Muscle of back (tissue), 3 donors: ENCODE measurements at regions not wholly inside any gene's neighbourhood (a gene's known extent, or its start where the extent isn't known, plus 50 kb on each side); places are given as distances from the start of the nearest gene placed in this dataset.
"Not testable (repeated sequence)": the region's sequence is repeated elsewhere in the genome, so short reads cannot be mapped to it uniquely, and the experiment has no call there.

ENCODE experiments used
- DNase-seq, 3 donors: peaks; one replicate each; pipeline versions ENCODE4 v3.0.0 to v3.0.0-alpha.2; 2013

GRCh38 chr13:22814433-22814832, 366.3 kb upstream of the SGCG start:
- DNase-seq = not testable (repeated sequence)

DNA sequence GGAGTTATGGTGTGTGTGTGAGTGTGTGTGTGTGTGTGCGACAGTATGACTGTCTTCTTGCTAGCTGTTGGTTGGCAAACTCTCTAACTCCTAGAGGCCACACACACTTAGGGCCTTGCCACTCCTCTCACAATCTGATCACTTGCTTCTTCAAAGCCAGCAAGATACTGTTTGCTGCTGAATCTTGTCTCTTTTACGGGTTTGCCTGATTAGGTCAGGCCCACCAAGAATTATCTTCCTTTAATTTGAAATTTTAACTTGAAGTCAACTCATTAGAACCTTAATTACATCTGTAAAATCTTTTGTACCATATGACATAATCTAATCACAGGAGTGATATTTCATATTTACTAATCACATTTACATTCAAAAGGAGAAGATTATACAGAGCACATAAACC, 359.2 kb upstream of the SGCG start:
- no peak for DNase-seq

DNA sequence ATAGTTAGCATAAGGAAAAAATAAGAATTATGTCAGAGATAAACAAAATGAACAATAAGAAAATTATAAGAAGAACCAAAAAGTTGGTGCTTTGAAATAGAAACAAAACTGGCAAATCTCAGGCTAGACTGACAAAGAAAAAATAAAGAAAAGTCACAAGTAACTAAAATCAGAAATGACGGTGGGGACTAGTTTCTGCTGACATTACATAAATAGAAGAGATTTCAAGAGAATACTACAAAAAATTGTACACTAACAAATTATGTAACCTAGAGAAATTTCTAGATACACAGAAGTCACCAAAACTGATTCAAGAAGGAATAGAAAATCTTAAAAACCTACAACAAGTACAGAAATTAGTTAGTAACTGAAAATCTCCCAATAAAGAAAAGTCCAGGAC, 355.6 kb upstream of the SGCG start:
- no peak for DNase-seq

GRCh38 chr13:22828081-22828480, 352.7 kb upstream of the SGCG start:
- no peak for DNase-seq

DNA sequence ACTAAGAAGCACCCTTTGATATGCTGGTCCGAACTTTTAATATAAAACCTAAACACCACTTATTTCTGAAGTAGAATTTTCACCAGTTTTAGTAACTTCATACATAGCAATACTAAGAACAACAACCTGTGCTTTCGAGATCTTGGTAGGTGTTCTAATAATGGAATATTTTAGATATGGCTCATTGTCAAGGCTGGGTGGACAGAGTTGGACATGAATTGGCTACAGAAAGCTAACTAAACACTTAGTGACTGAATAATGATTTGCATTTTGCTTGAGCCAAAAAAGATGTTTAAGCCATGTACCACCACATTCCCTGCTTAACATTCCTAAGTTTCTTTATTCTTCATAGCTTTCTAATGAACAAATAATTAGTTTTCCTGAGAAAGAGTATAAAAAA, 344.3 kb upstream of the SGCG start:
- DNase-seq = no peak

DNA sequence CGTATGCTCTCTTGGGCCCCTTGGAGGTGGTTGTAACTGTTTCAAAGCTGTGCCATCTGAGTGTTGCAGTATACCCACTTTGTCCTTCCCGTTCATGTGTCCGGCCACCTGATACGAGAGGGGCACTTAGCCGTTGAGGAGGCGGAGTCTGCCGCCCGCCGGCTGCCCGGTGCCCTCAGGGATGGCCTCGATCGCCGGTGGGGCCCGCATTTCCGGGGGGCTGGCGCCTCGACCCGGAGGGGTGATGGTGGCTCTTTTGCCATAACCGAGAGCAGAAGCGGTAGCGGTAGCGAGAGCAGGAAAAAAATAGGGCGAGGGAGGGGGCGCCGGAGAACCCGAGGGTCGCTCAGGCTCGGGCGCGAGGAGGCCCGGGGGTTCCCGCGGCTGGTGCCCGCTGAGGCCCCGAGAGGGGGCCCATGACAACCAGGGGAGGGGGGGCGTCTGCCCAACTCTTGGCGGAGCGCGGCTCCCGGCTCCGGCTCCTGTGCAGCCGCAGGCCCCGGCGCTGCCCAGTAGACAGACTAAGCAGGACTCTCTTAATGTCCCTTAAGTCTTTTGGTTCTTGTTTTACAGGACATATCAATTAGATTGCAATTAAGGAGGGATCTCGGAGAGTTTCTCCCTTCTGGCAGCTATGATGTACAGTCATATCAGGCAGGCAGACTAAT, 342.7 kb upstream of the SGCG start:
- no peak for DNase-seq

- DNase-seq = no peak
These were observed 340.9 kb upstream of the SGCG start for GRCh38 chr13:22839603-22840530.

DNA sequence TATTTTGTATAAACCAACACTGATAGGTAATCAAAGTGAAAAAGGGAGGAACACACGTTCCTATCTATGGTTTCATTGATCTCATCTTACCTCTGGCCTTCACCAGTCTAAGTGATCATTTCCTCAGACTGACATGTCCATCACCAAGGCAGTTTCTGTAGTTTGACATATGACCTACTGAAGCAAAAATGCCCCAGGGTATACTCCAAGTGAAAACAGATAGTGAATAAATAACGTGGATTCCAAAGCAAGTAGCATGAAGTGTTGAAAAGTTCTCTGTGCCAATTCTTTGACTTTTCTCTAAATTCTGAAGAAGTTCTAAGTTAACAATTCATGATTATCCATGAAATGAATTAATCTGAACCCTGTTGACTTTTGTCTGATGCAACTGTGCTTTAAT, 334.2 kb upstream of the SGCG start:
- no peak for DNase-seq

GRCh38 chr13:22848539-22849052, 332.2 kb upstream of the SGCG start:
- DNase-seq = peak in 2 of 3 donors; percentile 10 to 17

DNA sequence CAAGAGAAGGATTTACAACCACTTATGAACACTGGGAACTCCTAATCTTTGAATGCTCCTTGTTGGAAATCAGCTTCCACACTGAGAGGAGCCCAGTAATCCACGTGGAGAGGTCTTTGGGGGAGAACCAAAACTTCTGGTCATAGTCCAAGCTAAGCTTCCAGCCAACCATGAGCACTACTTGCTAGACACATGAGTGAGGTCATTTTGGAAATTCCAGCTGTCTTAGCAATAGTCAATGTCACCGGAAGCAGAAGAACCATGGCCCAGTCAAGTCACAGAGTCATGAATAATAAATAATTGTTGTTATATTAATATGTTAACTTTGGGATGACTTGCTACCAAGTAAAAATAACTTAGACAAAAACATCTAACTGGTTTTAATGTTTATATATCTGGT, 324.9 kb upstream of the SGCG start:
- no peak for DNase-seq

GRCh38 chr13:22858980-22859379, 321.8 kb upstream of the SGCG start:
- not testable (repeated sequence) for DNase-seq

DNA sequence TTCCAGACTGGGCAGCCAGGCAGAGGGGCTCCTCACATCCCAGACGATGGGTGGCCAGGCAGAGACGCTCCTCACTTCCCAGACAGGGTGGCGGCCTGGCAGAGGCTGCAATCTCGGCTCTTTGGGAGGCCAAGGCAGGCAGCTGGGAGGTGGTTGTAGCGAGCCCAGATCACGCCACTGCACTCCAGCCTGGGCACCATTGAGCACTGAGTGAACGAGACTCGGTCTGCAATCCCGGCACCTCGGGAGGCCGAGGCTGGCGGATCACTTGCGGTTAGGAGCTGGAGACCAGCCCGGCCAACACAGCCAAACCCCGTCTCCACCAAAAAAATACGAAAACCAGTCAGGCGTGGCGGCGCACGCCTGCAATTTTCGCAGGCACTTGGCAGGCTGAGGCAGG, 321.4 kb upstream of the SGCG start:
- not testable (repeated sequence) for DNase-seq

DNA sequence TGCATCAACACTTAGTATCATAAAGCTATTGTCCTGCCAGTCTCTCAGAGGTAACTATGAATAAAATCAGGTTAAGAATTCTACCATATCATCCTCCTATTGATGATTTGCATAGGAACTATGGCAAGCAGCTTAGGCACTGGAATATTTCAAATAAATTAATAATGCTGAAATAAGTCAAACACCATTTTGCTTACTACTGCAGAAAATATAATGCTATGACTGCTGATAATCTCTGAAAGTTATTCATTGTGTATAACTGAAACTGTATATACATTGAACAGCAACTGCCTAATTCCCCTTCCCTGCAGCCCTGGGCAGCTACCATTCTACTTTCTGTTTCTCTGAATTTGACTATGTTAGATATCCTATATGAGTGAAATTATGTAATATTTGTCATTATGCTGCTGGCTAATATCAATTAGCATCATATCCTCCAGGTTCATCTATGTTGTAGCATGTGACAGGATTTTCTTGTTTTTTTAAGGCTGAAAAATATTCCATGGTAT, 318.8 kb upstream of the SGCG start:
- no peak for DNase-seq

GRCh38 chr13:22862478-22862877, 318.3 kb upstream of the SGCG start:
- DNase-seq = peak; percentile 38 to 66 (median 45)

DNA sequence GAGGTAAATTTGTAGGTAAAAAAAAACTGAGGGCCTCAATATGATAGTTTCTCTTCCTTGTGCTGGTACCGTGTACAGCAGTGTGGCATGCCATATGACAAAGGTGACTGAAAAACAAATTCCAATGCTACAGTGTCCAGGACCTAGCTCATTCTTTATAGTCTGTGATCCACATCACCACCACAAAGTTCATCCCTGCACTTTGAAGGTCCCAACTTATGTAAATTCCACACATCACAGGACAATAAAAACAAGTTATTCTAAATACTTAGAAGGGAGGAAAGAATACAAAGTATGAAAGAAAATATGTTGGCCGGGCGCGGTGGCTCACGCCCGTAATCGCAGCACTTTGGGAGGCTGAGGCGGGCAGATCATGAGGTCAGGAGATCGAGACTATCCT, 314.6 kb upstream of the SGCG start:
- no peak for DNase-seq

DNA sequence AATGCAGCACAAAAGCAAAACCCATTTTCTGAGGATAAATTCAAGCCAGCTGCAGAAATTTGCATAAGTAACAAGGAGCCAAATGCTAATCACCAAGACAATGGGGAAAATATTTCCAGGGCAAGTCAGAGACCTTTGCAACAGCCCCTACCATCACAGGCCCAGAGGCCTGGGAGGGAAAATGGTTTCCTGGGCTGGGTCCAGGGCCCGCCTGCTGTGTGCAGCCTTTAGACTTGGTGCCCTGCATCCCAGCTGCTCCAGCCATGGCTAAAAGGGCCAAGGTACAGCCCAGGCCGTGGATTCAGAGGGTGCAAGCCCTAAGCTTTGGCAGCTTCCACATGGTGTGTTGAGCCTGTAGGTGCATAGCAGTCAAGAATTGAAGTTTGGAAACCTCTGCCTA, 309.5 kb upstream of the SGCG start:
- no peak for DNase-seq

GRCh38 chr13:22874839-22875238, 305.9 kb upstream of the SGCG start:
- peak in 2 of 3 donors; percentile 12 to 42 for DNase-seq

GRCh38 chr13:22877421-22877820, 303.4 kb upstream of the SGCG start:
- no peak for DNase-seq

GRCh38 chr13:22880741-22881720, 299.7 kb upstream of the SGCG start:
- no peak for DNase-seq

DNA sequence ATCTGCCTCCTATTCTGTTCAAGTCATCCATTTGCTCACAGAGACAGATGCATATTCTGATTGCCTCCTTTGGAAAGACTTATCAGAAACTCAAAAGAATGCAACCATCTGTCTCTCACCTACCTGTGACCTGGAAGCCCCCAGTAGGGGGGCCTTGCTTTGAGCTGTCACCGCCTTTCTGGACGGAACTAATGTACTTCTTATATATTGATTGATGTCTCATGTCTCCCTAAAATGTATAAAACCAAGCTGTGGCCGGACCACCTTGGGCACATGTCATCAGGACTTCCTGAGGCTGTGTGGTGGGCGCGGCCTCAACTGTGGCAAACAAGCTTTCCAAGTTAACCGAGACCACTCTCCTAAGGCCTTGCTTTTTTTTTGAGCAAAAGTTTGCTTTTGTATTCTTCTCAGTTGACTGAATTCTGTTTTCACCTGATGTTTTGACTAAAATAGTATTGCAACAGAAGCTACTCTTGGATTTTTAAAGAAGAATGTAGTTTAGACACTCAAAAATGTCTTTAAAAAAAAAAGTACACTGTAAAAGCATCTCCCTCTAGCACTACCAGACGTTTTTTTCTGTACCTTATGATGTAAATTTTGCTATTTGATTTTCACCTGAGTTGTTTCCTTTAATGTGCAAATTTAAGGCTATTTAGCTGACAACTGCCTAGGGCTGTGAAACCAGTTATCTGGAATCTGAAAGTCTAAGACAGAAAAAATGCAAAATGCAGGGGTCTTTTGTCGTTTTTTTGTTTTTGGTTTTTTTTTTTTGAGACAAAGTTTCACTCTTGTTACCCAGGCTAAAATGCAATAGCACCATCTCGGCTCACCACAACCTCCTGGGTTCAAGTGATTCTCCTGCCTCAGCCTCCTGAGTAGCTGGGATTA, 298.8 kb upstream of the SGCG start:
- not testable (repeated sequence) for DNase-seq
